WTC11 (cell line): ENCODE measurements at regions not wholly inside any gene's neighbourhood (a gene's known extent, or its start where the extent isn't known, plus 50 kb on each side); places are given as distances from the start of the nearest gene placed in this dataset.

Experiments
- CTCF ChIP-seq: fragments of 200-600 bp; IDR thresholded peaks from 2 replicates; pipeline ENCODE4 v1.8.0; 2022; ENCODE audit warnings: antibody characterized with exemption
- FOXK1 ChIP-seq: sonication (generic); formaldehyde crosslinking; IDR thresholded peaks from 2 replicates; pipeline ENCODE4 v1.8.0; 2022; ENCODE audit warnings: mild to moderate bottlenecking, moderate library complexity, missing genetic modification reagents
- GRHL2 ChIP-seq: fragments of 250-450 bp; sonication (Bioruptor Pico); IDR thresholded peaks from 2 replicates; pipeline ENCODE4 v1.8.0; 2022; ENCODE audit warnings: mild to moderate bottlenecking, moderate library complexity; ENCODE audit not compliant: insufficient replicate concordance, severe bottlenecking
- MAX ChIP-seq: sonication (generic); formaldehyde crosslinking; IDR thresholded peaks from 2 replicates; pipeline ENCODE4 v1.8.0; 2022; ENCODE audit warnings: mild to moderate bottlenecking, missing genetic modification reagents
- MYBL2 ChIP-seq: sonication (generic); formaldehyde crosslinking; IDR thresholded peaks from 2 replicates; pipeline ENCODE4 v1.8.1; 2023; ENCODE audit warnings: mild to moderate bottlenecking, moderate library complexity, missing genetic modification reagents
- NR3C1 ChIP-seq: sonication (generic); formaldehyde crosslinking; conservative IDR thresholded peaks from 2 replicates; pipeline ENCODE4 v1.8.1; 2023; ENCODE audit warnings: low read depth, mild to moderate bottlenecking, missing genetic modification reagents
- ZNF232 ChIP-seq: sonication (generic); formaldehyde crosslinking; IDR thresholded peaks from 2 replicates; pipeline ENCODE4 v1.8.0; 2022; ENCODE audit warnings: mild to moderate bottlenecking, missing genetic modification reagents
- ZNF512 ChIP-seq: sonication (generic); formaldehyde crosslinking; IDR thresholded peaks from 2 replicates; pipeline ENCODE4 v1.8.1; 2022; ENCODE audit warnings: missing genetic modification reagents, borderline replicate concordance

- TF ChIP-seq NR3C1 (CRISPR knock-in tag) (no peak), MYBL2 (no peak), CTCF (no peak), GRHL2 (CRISPR knock-in tag) (no peak), FOXK1 (CRISPR knock-in tag) (no peak), ZNF512 (no peak), MAX (CRISPR knock-in tag) (no peak), ZNF232 (CRISPR knock-in tag) (no peak)
Measured at GRCh38 chr3:144821583-144821982, 850.0 kb downstream of the DIPK2A start.
